Activated naive CD4-positive, alpha-beta T cell treated with anti-CD3 and anti-CD28 coated beads, Interleukin-2, amount 50 U/mL, for 24 hours (primary cell): ENCODE measurements at regions not wholly inside any gene's neighbourhood (a gene's known extent, or its start where the extent isn't known, plus 50 kb on each side); places are given as distances from the start of the nearest gene placed in this dataset.

Experiments
- H3K27ac Mint-ChIP-seq: one replicate; pipeline ENCODE4 v1.8.0; 2021; ENCODE audit warnings: mild to moderate bottlenecking, mixed read lengths
- H3K27me3 Mint-ChIP-seq: one replicate; pipeline ENCODE4 v1.8.0; 2021; ENCODE audit warnings: mixed read lengths
- H3K36me3 Mint-ChIP-seq: one replicate; pipeline ENCODE4 v1.8.0; 2021; ENCODE audit warnings: mixed read lengths
- H3K4me1 Mint-ChIP-seq: one replicate; pipeline ENCODE4 v1.8.0; 2021; ENCODE audit warnings: mixed read lengths
- H3K4me3 Mint-ChIP-seq: one replicate; pipeline ENCODE4 v1.8.0; 2021; ENCODE audit warnings: mild to moderate bottlenecking, mixed read lengths
- H3K9me3 Mint-ChIP-seq: one replicate; pipeline ENCODE4 v1.8.0; 2021; ENCODE audit warnings: mixed read lengths

DNA sequence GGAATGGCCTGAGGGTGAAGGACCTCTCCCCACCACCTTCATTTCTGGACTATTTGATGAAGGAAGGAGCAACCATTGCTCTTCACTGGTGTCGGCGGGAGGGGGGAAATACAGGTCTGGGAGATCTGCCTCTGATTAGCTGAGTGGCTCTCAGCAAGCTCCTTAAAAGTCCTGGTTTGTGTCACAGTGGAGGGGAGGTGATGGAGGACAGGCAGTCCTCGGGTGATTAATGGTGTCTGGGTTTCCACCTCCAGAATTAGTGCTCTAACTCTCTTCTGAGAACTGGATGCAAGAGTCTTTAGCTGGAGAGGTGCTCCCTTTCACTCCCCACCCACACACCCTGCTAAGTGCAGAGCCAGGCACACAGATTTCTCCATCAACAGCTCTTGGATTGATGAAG, 83.2 kb downstream of the TTC32 start:
- Mint-ChIP-seq H3K9me3 (no peaks in the 10 kb centered on the region), H3K36me3 (no peaks in the 10 kb centered on the region), H3K27me3 (peaks cover 7% of the 10 kb centered on the region), H3K4me1 (no peaks in the 10 kb centered on the region), H3K27ac (no peak overlapping the region), H3K4me3 (no peak overlapping the region)

DNA sequence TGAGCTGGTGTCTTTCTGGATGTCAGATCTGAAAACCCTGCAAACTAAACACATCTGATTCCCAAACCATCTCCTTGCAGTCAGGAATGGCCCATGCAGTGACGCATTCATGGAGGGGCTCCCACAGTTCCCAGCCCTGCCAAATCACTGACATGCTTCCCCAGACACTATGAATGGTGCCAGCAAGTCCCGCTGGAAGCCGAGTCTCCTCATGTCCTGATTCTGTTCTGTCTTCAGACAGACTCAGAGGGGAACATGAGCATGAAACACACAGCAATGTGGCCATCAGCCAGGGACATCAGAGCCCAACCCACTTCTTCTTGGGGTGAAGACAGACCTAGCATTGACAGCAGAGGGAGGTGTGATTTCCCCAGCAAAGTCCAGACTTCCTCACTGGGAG, 83.7 kb downstream of the TTC32 start:
- no peak overlapping the region for H3K4me3 Mint-ChIP-seq
- no peaks in the 10 kb centered on the region for H3K4me1 Mint-ChIP-seq
- H3K9me3 Mint-ChIP-seq: no peaks in the 10 kb centered on the region
- H3K27me3 Mint-ChIP-seq: peaks cover 7% of the 10 kb centered on the region
- no peaks in the 10 kb centered on the region for H3K36me3 Mint-ChIP-seq
- no peak overlapping the region for H3K27ac Mint-ChIP-seq

DNA sequence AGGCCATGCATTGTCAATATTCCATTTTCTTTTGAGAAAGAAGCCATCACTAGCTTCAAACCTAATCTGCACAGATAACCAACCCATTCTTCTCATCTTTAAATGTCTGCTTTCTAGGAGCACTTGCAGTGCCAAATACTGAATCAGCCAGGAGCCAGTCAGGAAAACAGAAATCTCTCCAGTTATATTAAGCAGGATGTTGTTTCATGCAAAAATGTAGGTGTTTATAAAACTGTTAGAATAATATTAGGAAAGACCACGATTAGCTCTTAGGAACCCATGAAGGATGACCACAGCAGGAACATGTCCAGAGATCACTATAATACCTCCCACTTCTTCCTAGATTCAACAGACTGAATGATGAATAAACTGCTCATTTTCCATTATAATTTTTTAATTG, 86.0 kb downstream of the TTC32 start:
- Mint-ChIP-seq H3K27ac (no peak overlapping the region), H3K4me1 (no peaks in the 10 kb centered on the region), H3K4me3 (no peak overlapping the region), H3K27me3 (peaks cover 5% of the 10 kb centered on the region), H3K36me3 (no peaks in the 10 kb centered on the region), H3K9me3 (no peaks in the 10 kb centered on the region)

DNA sequence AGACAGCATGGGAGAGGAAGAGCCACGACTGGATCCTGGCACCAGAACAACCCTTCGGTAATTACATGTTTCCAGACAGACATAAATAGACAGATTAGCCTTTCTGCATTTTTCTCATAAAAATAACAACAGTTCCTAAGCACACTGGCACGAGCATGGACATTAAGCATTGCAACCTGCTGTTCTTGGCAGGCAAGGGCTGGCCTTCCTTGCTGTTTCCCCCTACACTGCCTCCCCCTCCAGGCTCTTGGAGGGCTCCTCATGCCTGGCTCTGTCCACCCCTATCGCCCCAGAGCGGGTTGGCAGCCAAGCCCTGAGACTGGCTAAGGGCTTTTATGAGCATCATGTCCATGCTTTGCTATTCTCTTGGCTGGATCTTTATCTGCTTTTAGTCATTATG, 89.6 kb downstream of the TTC32 start:
- no peak overlapping the region for H3K4me3 Mint-ChIP-seq
- H3K27ac Mint-ChIP-seq: no peak overlapping the region
- H3K9me3 Mint-ChIP-seq: no peaks in the 10 kb centered on the region
- H3K27me3 Mint-ChIP-seq: peaks cover 2% of the 10 kb centered on the region
- H3K4me1 Mint-ChIP-seq: no peaks in the 10 kb centered on the region
- H3K36me3 Mint-ChIP-seq: no peaks in the 10 kb centered on the region

DNA sequence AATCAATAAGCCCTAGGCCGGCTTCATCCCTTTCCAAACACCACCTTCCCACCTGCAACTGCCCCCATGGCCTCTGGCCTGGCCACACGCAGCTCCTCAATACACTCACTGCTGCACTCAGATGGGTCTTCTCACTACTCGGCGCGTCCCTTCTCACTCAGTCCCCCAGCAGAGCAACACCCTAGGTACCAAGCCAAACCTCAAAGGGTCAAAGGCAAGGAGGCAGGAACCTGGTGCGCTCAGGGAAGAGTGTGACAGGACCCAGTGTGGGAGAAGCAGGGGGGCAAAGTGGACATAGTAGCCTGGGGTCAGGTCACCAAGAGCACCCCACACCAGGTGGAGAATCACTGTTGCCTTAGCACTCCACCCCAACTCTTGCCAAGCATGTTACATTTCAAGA, 90.6 kb downstream of the TTC32 start:
- no peak overlapping the region for H3K4me3 Mint-ChIP-seq
- H3K27ac Mint-ChIP-seq: no peak overlapping the region
- no peaks in the 10 kb centered on the region for H3K36me3 Mint-ChIP-seq
- no peaks in the 10 kb centered on the region for H3K4me1 Mint-ChIP-seq
- no peaks in the 10 kb centered on the region for H3K9me3 Mint-ChIP-seq
- H3K27me3 Mint-ChIP-seq: peaks cover 2% of the 10 kb centered on the region

DNA sequence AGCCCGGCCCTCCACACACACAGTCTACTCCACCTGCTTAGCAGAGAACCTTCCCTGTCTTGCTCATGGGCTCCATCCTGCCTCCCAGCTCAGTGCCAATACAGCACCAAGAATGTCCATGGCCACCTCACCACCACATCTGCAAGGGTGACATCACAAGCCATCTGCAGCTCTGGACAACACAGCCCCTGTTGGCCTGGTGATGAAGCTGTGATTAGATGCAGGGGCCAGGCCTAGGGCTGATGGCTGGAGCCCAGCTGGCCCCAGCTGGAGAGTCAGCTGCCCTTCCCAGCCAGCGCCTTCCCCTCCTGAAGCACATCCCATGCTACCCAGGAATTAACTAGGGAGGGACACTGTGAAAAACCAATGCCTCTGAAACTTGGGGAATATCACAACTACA, 91.1 kb downstream of the TTC32 start:
- Mint-ChIP-seq H3K4me1 (no peaks in the 10 kb centered on the region), H3K9me3 (no peaks in the 10 kb centered on the region), H3K36me3 (no peaks in the 10 kb centered on the region), H3K27me3 (peaks cover 2% of the 10 kb centered on the region), H3K4me3 (no peak overlapping the region), H3K27ac (no peak overlapping the region)

DNA sequence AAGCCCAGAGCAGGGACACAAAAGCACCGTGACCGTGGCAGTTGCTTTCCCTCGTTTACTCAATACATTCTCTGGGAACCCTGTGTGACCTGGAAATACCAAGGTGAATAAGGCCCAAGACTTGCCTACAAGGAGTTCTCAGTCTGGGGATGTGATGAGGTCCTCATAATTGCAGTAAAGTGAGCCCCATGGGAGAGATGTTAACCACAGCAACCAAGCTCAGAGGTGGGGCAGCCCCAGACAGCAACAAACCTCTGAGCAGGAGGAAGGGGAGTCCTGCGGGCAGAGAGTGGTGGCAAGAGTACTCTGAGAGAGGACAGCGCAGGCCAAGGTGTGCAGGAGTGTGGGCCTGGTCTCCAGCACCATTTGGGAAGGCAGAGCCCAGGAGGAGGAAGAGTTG, 91.6 kb downstream of the TTC32 start:
- H3K4me1 Mint-ChIP-seq: no peaks in the 10 kb centered on the region
- H3K27me3 Mint-ChIP-seq: peaks cover 2% of the 10 kb centered on the region
- H3K36me3 Mint-ChIP-seq: no peaks in the 10 kb centered on the region
- H3K9me3 Mint-ChIP-seq: no peaks in the 10 kb centered on the region
- H3K4me3 Mint-ChIP-seq: no peak overlapping the region
- no peak overlapping the region for H3K27ac Mint-ChIP-seq

DNA sequence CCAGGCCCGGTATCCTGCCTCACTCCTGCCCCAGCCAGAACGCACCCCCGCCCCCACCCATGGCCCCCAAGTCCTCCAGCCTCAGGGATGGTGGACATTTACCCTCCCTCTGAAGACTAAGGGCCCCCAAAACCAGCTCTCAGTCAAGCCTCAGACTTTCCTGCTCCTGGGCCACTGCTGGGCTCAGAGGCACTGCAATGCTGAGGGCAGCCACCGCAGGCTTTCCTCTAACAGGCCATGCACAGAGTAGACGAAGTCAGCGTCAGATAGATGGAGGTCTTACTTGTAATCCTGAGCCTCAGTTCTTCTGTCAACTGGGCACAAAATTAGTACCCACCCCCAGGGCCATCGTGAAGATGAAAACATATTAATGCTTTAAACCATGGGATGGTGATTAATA, 92.6 kb downstream of the TTC32 start:
- Mint-ChIP-seq H3K9me3 (no peaks in the 10 kb centered on the region), H3K36me3 (no peaks in the 10 kb centered on the region), H3K4me3 (no peak overlapping the region), H3K27ac (no peak overlapping the region), H3K4me1 (no peaks in the 10 kb centered on the region), H3K27me3 (peaks cover 1% of the 10 kb centered on the region)

DNA sequence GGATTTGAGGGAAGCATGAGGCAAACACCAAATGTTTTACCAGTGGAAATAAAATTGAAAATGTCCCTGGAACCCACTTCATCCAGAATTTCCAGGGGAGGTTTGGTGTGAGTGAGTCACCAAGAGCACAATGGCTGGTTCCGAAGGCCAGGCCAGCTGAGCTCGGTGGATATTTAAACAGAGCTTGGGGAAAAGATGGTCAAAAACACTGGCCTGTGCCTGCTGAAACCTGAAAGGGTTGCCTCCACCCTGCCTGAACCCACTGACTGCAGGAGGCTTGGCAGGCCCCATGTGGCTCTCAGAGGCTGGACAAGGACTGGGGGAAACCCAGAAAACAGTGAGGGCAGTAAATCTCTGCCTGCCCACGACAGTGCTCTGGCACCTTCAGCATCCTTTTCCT, 93.9 kb downstream of the TTC32 start:
- Mint-ChIP-seq H3K4me1 (no peaks in the 10 kb centered on the region), H3K27ac (no peak overlapping the region), H3K9me3 (no peaks in the 10 kb centered on the region), H3K36me3 (no peaks in the 10 kb centered on the region), H3K27me3 (peaks cover 1% of the 10 kb centered on the region), H3K4me3 (no peak overlapping the region)

DNA sequence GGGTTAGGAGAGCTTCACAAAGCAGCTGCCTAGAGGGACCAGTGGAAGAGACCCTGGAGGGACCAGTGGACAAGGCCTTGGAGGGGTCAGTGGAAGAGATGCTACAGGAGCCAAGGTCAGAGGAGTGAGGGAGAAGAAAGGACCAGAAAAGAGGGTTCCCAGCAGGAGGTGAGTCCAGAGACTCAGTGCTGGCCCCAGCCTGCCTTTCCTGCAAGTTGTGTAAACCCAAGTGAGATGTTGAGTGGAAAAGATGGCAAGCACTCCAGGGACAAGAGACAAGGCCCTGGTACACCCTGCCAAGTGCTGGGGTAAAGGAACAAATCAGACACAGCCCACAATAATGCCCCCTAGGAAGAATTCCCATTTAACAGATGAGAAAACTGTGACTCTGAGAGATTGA, 94.4 kb downstream of the TTC32 start:
- Mint-ChIP-seq H3K27ac (no peak overlapping the region), H3K4me3 (no peak overlapping the region), H3K27me3 (peaks cover 1% of the 10 kb centered on the region), H3K4me1 (no peaks in the 10 kb centered on the region), H3K36me3 (no peaks in the 10 kb centered on the region), H3K9me3 (no peaks in the 10 kb centered on the region)

DNA sequence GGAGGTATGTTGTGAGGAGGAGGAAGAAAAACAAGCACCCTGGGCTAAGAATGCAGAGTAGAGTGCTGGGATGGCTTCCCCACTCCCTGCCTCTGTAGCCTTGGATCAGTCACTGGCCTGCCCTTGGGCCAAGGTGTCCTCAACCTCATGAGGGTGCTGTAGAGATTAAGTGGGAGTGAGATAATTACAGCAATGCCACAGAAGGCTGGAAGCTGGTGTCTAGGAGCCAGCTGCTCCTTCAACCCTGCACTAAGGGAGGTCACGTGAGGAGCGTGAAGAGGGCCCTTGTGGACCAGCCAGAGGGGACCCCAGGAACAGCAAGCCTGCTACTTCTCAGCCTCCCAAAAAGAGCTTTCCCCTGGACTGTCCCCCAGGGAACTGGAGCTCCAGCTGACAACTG, 95.2 kb downstream of the TTC32 start:
- H3K27ac Mint-ChIP-seq: no peak overlapping the region
- no peaks in the 10 kb centered on the region for H3K36me3 Mint-ChIP-seq
- H3K27me3 Mint-ChIP-seq: peaks cover 1% of the 10 kb centered on the region
- no peaks in the 10 kb centered on the region for H3K4me1 Mint-ChIP-seq
- no peak overlapping the region for H3K4me3 Mint-ChIP-seq
- no peaks in the 10 kb centered on the region for H3K9me3 Mint-ChIP-seq

DNA sequence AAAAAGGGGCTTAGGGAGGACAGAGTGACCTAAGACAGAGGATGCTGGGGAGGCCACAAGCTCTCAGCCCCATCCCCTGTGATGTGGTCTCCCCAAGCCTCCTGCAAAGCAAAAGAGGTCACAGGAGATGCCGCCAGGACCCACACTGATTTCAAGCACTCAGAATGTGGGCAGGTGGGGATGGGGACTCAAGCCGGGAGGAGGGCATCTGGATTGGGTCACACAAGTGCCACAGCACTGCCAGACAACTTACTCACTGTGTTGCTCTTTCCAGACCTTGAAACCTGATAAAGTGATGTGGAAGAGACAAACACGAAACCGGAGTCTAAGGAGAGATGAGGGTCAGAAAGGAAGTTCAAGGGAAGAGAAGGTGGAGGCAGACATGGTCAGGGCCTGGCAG, 95.7 kb downstream of the TTC32 start:
- Mint-ChIP-seq H3K4me3 (no peak overlapping the region), H3K27ac (no peak overlapping the region), H3K4me1 (no peaks in the 10 kb centered on the region), H3K36me3 (no peaks in the 10 kb centered on the region), H3K9me3 (no peaks in the 10 kb centered on the region), H3K27me3 (peaks cover under 1% of the 10 kb centered on the region)

DNA sequence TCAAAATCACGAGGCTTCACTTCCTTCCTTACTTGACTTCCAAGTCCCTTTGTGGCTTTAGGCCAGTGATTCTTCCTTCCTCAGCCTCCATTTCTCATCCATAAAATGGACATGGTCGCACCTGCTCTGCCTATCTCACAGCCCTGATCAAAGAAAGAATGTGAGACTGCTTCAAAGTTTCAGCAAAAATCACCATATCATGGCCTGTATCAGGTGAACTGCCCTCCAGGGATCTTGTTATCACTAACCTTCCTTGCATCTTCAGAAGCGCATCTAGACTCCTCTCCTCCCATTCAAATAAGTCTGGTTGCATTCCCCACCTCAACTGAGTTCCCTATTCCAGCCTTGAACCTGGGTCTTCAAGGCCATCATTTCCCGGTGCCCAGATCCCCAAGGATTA, 96.5 kb downstream of the TTC32 start:
- Mint-ChIP-seq H3K36me3 (no peaks in the 10 kb centered on the region), H3K4me1 (no peaks in the 10 kb centered on the region), H3K4me3 (no peak overlapping the region), H3K9me3 (no peaks in the 10 kb centered on the region), H3K27ac (no peak overlapping the region), H3K27me3 (no peaks in the 10 kb centered on the region)

DNA sequence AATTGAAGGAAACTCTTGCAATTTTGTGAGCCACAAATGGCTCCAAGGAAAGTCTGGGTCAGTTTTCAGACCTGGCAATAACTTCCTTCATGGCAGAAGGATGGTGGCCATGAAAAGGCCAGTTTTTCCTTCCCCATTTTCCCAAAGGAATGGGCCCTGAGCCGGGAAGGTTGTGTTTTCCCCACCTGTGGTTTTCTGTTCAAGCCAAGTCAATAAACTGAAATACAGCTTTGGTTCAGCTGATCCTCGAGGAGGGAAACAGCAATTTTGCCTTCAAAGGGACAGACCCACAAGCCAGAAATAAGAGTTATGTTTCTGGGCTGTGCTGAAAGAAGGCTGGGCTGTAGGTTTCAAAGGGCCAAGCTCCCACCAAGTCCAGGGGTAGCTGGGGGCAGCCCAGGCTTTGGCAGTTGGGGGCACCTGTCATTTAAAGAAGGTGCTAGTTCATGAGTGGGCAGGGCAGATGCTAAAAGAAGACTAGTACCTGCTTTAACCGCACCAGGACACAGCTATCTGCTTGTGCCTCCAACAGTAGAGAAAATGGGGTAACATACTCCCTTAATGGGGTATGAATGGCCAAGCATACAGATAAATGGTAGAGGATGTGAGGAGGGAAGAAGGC, 97.0 kb downstream of the TTC32 start:
- Mint-ChIP-seq H3K4me1 (no peaks in the 10 kb centered on the region), H3K4me3 (no peak overlapping the region), H3K27ac (no peak overlapping the region), H3K36me3 (no peaks in the 10 kb centered on the region), H3K27me3 (no peaks in the 10 kb centered on the region), H3K9me3 (no peaks in the 10 kb centered on the region)

DNA sequence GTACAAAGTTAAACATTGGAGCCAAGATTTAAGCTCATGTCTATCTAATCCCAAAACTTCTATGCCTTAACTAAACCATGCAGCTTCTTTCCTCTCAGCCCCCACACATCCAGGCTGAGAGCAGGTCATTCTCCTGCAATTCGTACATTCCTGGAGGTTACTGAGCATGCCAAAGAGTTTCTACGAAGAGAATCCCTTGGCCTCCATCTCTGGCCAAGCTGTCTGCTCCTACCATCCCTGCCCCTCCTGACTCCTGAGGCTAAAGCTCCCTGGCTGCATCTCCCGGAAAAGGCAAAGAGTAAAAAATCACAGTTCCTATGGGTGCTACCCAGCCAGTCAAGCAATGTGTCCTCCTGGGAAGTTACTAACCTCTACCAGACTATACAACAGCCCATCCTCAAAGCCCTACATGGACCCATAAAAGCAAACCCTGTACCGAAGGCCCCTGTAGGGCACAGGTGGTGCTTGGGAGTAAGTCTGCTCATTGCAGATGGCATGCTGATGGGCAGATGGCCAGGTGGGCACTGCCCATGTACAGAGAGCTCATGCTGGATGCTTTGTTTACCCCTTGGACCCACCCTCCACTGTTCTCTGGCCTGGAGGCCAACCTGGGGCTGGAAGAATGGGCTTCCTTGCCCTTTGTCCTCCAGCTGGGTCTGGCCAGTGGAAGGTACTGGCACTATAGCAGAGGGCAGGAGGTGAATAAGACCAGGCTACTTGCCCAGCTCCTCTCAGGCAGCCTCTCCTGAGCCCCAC, 99.5 kb downstream of the TTC32 start:
- Mint-ChIP-seq H3K27me3 (peaks cover 3% of the 10 kb centered on the region), H3K4me1 (no peaks in the 10 kb centered on the region), H3K9me3 (no peaks in the 10 kb centered on the region), H3K36me3 (no peaks in the 10 kb centered on the region), H3K27ac (no peak overlapping the region), H3K4me3 (no peak overlapping the region)

DNA sequence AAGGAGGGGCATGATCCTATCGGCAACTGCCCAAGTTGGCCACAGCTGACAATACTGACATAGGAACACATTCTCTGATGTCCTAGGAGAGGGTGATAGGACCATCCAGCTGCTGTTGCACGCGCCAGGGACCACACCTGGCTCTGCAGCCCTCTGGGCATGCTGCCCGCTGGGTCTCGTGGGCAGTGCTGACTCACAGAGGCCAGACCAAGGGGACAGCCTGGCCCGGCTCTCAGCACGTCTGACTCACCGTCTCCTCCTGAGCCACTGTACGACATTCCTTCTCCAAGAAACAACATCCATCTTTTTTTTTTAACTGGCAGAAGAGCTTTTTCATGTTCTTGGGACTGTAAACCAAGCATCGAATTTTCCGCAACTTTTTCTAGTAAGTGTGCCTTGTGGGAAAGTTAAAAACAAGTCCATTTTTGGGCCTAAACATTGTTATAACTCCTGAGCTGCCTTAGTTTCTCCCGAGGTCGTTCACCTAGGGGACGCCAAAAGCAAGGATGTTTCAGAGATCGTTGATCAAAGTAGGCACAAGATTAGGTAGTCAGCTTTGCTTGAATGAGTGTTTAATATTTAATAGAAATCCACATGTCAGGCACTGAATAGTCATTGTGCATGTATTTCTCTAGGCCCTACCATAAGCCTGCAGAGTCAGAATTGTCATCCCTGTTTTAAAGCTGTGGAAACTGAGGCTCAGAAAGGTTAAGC, 100.3 kb downstream of the TTC32 start:
- Mint-ChIP-seq H3K4me1 (no peaks in the 10 kb centered on the region), H3K9me3 (no peaks in the 10 kb centered on the region), H3K27ac (no peak overlapping the region), H3K36me3 (no peaks in the 10 kb centered on the region), H3K4me3 (no peak overlapping the region), H3K27me3 (peaks cover 3% of the 10 kb centered on the region)
